ENCODE measurements at regions not wholly inside any gene's neighbourhood (a gene's known extent, or its start where the extent isn't known, plus 50 kb on each side); places are given as distances from the start of the nearest gene placed in this dataset.

GRCh38 chr4:71261001-71261400 is 77.8 kb upstream of the SLC4A4 start:
- no peaks in the 10 kb centered on the region for H3K79me2 ChIP-seq (ENCODE audit: insufficient read depth, low read length)
- H4K20me1 ChIP-seq (ENCODE audit: insufficient read depth, low read length), result no peaks in the 10 kb centered on the region
- H3K4me3 ChIP-seq (ENCODE audit: low read depth, low read length, poor library complexity, severe bottlenecking), result no peak overlapping the region
- no peak overlapping the region for H3K9ac ChIP-seq (ENCODE audit: low read length)
- TF ChIP-seq CTCF (IDR thresholded peaks at IDR 0.05; ENCODE audit: low read length) (no peak), EZH2 (IDR thresholded peaks at IDR 0.05; ENCODE audit: borderline replicate concordance, low read length) (no peak)
- H3F3A ChIP-seq (ENCODE audit: insufficient read depth, low read length), result no peaks in the 10 kb centered on the region
- H3K9me2 ChIP-seq (ENCODE audit: low read depth, low read length), result no peaks in the 10 kb centered on the region
- H3K4me2 ChIP-seq (ENCODE audit: low read length), result no peak overlapping the region
- no peaks in the 10 kb centered on the region for H3K9me3 ChIP-seq (ENCODE audit: low read length)
- H3K27ac ChIP-seq (ENCODE audit: low read depth, low read length, poor library complexity, severe bottlenecking), result no peak overlapping the region
- no peaks in the 10 kb centered on the region for H3K27me3 ChIP-seq (ENCODE audit: insufficient read depth, low read length)
- no peaks in the 10 kb centered on the region for H3K4me1 ChIP-seq (ENCODE audit: insufficient read depth, low read length, severe bottlenecking)
- H2AFZ ChIP-seq (ENCODE audit: low read length), result no peak overlapping the region
- no peaks in the 10 kb centered on the region for H3K36me3 ChIP-seq (ENCODE audit: insufficient read depth, low read length)

- no peaks in the 10 kb centered on the region for H3K27me3 ChIP-seq (ENCODE audit: insufficient read depth, low read length)
- no peak for TF ChIP-seq CTCF (IDR thresholded peaks at IDR 0.05; ENCODE audit: low read length)
- no peak for TF ChIP-seq EZH2 (IDR thresholded peaks at IDR 0.05; ENCODE audit: borderline replicate concordance, low read length)
- no peaks in the 10 kb centered on the region for H3K36me3 ChIP-seq (ENCODE audit: insufficient read depth, low read length)
- no peak overlapping the region for H3K4me3 ChIP-seq (ENCODE audit: low read depth, low read length, poor library complexity, severe bottlenecking)
- no peak overlapping the region for H3K4me2 ChIP-seq (ENCODE audit: low read length)
- H3F3A ChIP-seq (ENCODE audit: insufficient read depth, low read length), result no peaks in the 10 kb centered on the region
- no peaks in the 10 kb centered on the region for H3K4me1 ChIP-seq (ENCODE audit: insufficient read depth, low read length, severe bottlenecking)
- H2AFZ ChIP-seq (ENCODE audit: low read length), result no peak overlapping the region
- no peaks in the 10 kb centered on the region for H4K20me1 ChIP-seq (ENCODE audit: insufficient read depth, low read length)
- H3K9me2 ChIP-seq (ENCODE audit: low read depth, low read length), result no peaks in the 10 kb centered on the region
- H3K9me3 ChIP-seq (ENCODE audit: low read length), result no peaks in the 10 kb centered on the region
- no peak overlapping the region for H3K9ac ChIP-seq (ENCODE audit: low read length)
- no peaks in the 10 kb centered on the region for H3K79me2 ChIP-seq (ENCODE audit: insufficient read depth, low read length)
- H3K27ac ChIP-seq (ENCODE audit: low read depth, low read length, poor library complexity, severe bottlenecking), result no peak overlapping the region
Observed at GRCh38 chr4:71261633-71262121, 77.1 kb upstream of the SLC4A4 start.

GRCh38 chr4:71262161-71262560 is 76.7 kb upstream of the SLC4A4 start:
- Histone ChIP-seq H3K27me3 (ENCODE audit: insufficient read depth, low read length) (no peaks in the 10 kb centered on the region), H3K9me2 (ENCODE audit: low read depth, low read length) (no peaks in the 10 kb centered on the region), H3F3A (ENCODE audit: insufficient read depth, low read length) (no peaks in the 10 kb centered on the region), H3K79me2 (ENCODE audit: insufficient read depth, low read length) (no peaks in the 10 kb centered on the region), H3K36me3 (ENCODE audit: insufficient read depth, low read length) (no peaks in the 10 kb centered on the region), H3K4me3 (ENCODE audit: low read depth, low read length, poor library complexity, severe bottlenecking) (no peak overlapping the region), H3K27ac (ENCODE audit: low read depth, low read length, poor library complexity, severe bottlenecking) (no peak overlapping the region), H3K4me1 (ENCODE audit: insufficient read depth, low read length, severe bottlenecking) (no peaks in the 10 kb centered on the region), H3K9me3 (ENCODE audit: low read length) (no peaks in the 10 kb centered on the region), H3K9ac (ENCODE audit: low read length) (no peak overlapping the region), H3K4me2 (ENCODE audit: low read length) (no peak overlapping the region), H4K20me1 (ENCODE audit: insufficient read depth, low read length) (no peaks in the 10 kb centered on the region), H2AFZ (ENCODE audit: low read length) (no peak overlapping the region)
- TF ChIP-seq CTCF (IDR thresholded peaks at IDR 0.05; ENCODE audit: low read length), result no peak
- no peak for TF ChIP-seq EZH2 (IDR thresholded peaks at IDR 0.05; ENCODE audit: borderline replicate concordance, low read length)

Data from OCI-LY1 (cell line).